Stimulated activated CD4-positive, alpha-beta T cell treated with anti-CD3 and anti-CD28 coated beads, Interleukin-1b, Interleukin-23, amount 100 ng/mL, for 4 hours (primary cell): ENCODE measurements at regions not wholly inside any gene's neighbourhood (a gene's known extent, or its start where the extent isn't known, plus 50 kb on each side); places are given as distances from the start of the nearest gene placed in this dataset.

Experiments
- DNase-seq, 2 donors: peaks; one replicate each; pipeline ENCODE4 v3.0.0-alpha.2; 2020; ENCODE audit warnings: low read depth in 2 of 2

DNA sequence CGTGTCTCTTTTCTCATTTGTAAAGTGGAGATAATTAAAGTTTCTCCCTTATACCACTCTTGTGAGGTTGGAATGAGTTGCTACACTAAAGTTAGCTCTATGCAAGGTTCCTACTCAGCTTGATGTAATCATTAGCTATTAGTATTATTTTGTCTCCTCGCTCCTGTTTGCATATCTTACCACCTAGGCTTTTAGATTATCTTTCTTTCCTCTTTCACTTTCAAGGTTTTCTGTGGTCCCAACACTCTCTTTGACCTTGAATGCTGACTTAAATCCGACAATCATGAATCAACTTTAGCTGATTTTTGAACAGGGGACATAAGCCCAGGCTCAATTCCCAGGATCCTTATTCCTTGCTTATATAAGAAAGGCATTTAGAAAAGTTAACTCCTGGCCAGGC lies 769.7 kb upstream of the GRM7 start:
- DNase-seq, result no peak

DNA sequence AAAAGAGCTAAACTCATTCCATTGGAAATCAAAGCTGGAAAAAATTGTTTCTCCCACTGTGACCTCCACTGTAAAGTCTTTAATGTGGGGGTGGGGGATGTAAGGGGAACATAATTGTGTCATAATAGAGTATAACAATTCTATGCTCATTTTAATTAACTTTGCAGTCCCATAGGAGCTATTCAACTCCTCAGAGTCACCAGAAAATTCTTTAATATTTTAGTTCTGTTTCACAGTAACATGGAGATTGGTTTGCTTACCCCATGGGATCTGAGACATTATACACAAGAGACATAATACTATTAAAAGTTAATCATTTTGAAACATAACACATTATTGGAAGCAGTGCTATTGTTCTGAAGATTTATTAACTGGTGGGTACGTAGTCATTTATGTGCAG lies 765.9 kb upstream of the GRM7 start:
- no peak for DNase-seq

DNA sequence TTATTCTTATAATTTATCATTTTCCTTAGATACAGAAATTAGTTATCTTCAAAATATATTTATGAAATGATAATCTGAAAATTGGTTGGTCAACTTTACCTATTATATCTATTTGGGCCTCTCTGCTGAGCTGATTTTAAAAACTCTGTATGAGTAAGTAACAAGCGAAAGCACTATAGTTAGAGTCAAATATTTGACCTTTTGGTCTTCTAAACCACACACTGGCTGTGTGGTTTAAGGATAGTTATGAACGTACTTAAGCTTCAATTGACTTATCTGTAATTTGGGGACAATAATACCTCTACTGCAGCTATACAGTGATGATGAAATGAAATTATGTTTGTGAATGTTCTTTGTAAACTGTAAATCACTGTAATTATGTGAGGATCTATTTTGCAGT lies 763.9 kb upstream of the GRM7 start:
- DNase-seq, result no peak

DNA sequence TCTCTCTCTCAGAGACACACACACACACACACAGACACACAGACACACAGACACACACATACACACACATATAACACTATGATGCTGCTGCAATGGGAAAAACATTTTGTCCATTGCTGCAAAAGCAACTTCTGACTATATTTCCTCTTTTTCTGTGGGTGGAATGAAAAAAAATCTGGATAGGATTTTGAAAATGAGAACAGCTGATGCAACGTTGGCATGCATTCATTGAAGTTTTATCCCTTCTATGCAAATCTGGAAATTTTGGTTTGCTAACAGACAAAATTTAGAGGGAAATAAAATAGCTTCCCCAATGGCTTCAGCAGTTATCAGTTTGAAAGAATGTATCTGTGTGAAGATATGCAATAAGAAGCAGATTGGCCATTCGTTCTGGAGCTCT lies 763.4 kb upstream of the GRM7 start:
- DNase-seq, result no peak

DNA sequence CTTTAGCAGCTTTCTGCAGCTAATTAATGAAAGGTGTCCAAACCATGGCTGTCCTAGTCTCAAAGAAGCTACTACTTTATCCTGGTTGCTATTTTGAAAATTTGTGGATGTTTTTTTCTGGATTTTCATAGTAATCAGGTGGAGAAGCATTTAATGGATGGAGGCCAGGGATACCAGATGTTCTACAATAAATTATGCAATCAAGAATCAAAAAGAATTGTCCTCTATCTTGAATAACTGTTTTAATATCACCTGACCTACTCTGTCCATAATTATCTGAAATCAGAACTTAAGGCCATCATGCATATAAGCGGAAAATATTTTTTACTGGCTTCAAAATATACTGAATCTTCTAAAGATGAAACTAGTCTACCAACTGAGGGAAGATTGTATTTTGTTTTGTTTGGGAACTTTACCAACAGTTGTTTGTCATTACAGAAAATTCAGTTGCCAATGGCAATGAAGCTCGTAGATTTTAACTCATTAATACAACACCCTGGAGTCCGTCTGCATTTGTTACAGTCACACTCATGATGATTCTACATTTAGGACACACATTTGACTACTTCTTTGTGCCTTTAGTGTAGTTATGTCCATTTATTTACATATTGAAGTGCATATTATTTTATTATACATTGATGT lies 762.3 kb upstream of the GRM7 start:
- DNase-seq, result no peak

DNA sequence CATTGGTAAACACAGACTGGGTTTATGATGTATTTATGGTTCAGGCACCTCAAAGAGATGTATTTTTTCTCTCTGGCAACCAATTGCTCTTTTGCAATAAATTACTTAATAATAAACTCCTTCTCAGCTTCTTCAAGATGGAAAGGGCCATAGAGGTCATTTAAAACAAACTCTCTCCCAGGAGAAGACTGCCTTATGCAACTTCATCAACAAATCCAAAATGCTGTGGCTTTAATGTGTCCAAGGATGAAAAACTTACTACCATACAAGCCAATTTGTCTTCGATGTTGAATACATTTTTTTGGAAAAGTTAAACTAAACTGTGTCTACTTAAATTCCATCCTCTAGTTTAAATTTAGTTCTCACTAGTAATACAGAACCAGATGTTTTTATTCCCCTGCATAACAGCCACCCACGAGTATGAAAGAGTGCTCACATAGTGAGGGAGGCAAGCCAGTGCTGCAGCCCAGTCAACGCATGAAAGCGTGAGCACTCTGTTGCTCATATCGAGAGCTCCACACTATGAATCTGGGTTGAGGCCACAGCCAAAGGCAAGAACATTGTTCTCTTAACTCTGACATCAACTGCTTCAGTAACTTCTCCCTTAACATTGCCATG lies 761.3 kb upstream of the GRM7 start:
- no peak for DNase-seq

DNA sequence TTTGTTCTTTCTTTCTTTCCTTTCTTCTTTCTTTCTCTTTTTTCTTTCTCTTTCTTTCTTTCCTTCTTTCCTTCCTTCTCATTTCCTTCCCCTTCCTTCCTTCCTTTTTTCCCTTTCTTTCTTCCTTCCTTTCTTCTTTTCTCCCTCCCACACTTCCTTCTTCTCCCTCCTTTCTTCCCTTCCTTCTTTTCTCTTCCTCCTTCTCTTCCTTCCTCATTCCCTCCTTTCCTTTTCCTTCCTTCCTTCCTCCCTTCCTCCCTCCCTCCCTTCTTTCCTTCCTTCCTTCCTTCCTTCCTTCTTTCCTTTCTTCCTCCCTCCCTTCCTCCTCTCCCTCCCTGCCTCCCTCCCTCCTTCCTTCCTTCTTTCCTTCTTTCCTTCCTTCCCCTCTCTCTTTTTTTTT lies 755.7 kb upstream of the GRM7 start:
- DNase-seq, result no peak

DNA sequence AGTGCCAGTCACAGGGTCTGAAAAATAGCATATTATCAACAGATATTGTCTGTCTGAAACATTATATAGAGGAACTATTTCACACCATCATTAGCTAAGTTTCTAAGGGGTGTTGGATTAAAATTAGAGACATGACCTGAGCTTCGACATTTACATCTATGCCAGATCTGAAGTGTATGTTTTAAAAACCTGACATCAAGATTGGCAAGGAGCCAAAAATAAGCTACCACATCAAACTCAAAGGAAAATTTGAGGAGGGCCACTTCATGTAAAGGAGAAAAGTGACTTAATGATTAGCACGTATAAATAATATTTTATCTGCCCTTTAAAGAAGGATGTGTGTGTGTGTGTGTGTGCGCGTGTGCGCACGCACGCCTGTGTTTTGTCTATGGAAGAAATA lies 752.0 kb upstream of the GRM7 start:
- DNase-seq, result no peak

DNA sequence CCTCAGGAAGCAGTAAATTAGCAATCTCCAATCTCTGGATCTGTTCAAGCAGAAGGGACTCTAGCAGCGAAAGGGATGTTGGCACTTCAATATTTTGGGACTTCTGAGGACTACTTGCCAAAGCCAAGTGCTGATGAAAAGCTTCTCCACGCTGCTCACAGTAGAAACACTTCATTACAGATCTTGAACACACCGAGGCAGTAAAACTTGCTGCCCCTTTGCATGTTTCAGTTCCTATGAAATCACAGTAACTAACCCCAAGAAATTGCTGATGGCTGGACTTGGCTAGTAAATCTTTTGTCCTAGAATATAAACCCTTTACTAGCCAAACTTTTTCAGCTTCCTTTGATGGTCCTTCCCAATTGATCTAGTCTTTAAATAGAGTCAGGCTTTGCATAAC lies 750.5 kb upstream of the GRM7 start:
- no peak for DNase-seq

DNA sequence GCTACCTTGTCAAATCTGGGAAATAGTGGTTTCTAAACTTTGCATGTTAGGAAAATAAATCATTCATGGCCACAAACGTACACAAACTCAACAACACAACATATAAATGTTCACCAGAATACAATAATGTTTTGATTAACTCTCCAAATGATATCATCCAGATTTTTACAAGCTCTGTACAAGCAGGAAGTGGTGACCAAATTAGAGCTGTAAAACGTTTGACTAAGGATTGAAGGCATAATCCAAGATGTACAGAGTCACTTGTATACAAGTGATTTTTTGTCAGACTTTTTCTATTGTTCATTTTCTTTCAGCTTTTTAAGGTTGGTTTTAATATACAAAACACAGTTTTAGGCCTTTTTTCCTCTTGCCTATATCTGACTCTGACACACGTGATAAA lies 748.4 kb upstream of the GRM7 start:
- no peak for DNase-seq

DNA sequence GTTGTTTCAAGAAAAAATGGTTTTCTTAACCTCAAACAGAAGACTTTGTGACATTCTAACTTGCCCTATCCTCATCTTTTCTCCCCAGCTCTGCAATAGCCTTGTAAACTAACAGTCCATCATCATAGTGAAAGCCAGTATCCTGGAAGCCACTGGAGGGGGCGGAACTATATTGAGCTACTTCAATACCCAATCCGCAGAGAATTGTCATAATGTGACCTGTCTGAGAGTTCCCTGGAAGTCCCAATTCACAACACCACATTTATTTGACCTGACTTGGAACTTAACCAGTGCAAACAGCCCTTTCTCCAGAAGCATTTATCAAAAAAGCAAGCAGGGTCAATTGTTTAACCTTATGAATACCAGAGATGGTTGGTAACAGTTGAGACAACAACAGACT lies 747.6 kb upstream of the GRM7 start:
- DNase-seq, result no peak

DNA sequence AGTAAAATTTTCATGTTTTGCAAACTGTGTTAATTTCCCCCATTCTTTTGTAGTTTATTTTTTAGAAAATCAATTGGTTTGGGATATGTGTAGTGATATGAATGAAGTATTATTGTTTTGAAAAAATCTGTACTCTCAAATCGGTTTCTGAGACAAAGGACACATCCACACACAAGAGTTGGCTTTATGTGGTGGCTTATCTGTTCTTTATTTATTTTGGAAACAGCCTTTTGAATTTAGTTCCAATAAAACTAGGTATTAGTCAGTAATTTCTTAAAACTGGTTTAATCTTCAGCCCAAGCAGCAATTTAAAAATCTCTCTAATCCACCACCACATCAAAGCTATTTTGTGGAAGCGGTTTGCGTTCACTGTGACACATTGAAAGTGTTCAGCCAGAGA lies 741.5 kb upstream of the GRM7 start:
- DNase-seq, result no peak

DNA sequence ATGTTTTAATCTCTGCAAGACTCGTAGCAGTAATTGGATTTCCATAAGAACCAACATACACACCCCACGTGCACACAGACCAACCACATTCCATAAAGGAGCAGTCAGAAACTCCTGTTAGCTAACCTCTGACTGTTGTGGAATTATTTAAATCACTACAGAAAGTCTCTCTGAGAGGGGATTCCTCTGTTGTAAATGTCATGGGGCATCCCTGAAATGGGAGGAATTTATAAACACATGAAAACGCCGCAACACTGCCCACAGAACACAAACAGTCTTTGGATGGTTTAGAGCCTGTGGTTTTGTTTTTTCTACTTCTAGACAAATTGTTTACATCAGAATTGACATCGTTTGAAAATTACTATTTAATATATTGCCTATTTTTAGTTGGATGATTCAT lies 740.1 kb upstream of the GRM7 start:
- no peak for DNase-seq

DNA sequence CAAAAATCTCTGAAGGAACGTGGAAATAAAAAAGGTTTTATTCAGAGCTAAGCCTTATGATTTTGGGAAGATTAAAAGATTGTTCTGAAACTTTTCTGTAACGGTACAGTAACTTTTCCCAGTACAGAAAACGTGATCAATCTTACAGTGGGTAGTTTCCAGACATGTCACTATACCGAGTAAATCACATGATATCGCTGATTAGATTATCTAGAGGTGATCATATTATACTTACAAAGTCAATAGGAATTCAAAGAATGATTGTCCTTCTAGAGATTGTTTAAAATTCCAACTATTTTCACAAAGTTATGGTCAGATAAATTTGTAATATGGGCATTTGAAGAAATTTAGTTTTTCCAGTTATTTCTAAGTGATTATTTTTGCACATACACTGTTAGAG lies 736.0 kb upstream of the GRM7 start:
- no peak for DNase-seq

DNA sequence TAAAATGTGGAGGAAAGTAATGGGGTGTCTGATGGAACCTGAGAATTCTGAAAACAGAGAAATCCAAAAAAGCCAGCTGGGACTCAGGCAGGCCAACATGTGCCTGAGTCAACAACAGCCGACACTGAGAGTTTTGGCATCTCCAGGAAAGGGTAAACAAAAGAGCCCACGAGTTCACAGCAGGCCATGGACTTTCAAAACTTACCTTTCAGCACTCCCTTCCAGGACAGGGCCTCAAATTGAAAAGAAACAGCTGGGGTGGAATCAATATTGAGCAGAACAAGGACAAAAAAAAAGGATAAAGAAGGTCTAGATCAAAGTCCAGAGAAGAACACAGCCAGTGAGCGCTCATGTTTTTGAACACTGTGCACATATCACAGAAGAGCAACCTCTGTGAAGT lies 735.4 kb upstream of the GRM7 start:
- DNase-seq, result no peak

DNA sequence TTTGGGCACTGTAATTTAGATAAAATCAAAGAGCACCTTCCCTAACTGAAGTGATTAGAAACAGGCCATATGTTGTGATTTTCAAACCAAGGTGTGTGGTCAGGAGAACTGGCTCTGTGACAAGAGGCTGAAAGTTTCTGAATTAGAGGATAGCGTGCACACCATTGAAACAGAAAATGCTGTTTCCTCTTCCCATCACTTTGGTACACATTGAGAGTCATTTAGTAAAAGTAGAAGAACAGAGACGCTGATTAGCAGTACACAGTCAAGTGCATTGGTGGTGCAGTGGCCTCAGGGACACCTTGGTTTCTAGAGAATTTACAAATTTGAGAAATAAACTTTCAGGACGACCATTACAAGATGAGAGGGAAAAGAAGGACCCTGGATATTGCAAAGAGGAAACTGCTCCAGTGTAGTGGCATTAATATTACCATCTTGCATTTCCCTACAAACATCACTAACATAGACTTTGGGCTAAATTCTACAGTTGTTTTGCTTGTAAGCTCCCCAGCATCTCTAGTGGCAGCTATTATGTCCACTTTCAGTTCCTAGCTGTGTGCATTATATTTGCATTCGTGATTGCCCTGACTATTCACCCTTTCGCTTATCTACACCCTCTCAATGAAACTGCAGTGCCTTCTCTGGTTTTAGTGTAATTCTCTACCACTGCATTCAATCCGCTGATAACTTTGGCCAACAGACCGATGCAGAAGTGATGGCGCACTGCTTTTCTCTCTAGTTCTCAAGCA lies 728.1 kb upstream of the GRM7 start:
- DNase-seq, result no peak

DNA sequence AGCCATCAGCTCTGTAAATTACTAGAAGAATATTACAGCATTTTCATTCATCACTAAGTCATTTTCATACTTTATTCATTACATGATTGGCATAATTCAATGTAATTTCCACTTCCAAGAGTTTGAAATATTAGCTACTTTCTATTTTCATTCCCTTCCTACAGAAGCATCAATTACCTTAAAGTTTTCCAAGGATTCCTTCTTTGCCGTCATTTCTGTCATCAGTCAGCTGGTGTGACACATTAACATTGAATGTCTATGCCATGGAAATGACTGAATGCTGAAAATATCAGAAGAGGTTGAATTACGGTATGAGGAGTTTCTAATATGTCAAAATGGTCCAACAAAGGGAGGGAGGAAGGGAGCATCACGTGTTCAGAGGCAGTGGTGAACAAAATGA lies 718.2 kb upstream of the GRM7 start:
- DNase-seq, result no peak

DNA sequence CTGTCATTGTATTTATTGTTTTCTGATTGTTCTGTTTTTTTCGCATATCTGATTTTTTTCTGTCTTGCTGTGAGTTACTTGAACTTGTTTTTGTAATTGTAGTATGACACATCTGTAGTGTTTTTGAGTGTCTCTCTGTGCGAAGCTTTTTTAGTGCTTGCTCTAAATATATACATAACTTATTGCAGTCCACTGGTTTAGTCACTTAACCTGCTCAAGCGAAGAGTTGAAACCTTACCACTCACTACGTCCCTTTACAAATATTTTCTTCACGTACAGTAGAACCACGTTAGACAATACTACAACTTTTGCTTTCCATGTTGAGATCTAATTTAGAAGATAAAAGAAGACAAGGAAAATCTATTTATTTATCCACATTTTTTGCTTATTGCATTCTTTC lies 713.0 kb upstream of the GRM7 start:
- no peak for DNase-seq

DNA sequence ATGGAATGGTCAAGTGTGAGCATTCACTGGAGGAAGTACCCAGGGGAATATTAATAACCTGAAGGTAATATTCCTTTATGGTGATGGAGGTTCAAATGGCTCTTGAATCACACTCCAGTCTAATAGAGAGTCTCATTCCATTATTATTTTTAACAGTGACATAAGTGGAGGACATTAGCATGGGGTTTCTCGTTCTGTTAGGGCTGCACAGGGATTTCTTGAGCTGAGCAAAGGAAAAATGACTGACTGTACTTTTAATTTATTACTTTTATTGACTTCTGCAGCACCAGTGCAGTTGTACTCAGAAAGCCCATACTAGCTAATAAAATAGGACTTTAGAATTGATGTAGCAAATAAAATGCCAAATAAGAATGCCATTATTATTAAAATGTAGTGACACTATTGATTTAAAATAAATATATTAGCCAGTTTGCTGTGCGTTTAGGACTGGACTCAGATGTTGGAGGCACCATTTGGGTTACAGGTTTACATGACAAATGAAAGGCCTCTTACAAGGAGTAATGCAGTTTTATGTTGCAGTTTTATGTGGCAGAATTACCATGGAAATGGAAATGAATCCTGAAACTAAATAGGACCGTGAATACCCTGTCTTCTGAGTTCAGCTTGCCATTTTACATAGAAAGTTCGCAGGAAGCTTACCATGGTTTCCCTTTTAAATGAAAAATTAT lies 705.1 kb upstream of the GRM7 start:
- DNase-seq, result no peak

DNA sequence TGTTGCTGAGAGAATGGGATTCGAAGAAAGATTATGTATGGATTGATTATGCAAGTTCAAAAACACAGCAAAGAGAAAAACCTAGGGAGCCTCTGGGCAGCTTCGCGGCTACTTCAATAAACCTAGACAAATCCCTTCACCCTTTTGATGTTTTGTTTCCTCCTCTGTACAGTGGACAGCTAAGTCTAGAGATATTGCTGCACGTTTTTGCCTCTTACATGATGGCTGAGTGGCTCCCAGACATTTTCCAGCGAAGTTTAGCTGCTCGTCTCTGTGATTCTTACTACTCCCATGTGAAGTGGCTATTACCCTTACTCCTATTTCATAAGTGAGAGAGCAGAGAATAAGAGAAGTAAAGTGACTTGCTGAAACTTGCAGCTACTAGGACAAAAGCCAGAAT lies 695.0 kb upstream of the GRM7 start:
- DNase-seq, result no peak

DNA sequence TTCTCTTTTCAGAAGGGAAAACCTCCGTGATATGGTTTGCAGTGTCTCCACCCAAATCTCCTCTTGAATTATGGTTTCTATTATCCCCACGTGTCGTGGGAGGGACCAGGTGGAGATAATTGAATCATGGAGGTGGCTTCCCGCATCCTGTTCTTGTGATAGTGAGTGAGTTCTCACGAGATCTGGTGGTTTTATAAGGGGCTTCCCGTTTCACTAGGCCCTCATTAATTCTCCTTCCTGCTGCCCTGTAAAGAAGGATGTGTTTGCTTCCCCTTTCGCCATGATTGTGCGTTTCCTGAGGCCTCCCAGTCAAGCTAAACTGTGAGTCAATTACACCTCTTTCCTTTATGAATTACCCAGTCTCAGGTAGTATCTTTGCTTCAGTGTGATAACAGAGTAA lies 692.7 kb upstream of the GRM7 start:
- DNase-seq, result no peak

DNA sequence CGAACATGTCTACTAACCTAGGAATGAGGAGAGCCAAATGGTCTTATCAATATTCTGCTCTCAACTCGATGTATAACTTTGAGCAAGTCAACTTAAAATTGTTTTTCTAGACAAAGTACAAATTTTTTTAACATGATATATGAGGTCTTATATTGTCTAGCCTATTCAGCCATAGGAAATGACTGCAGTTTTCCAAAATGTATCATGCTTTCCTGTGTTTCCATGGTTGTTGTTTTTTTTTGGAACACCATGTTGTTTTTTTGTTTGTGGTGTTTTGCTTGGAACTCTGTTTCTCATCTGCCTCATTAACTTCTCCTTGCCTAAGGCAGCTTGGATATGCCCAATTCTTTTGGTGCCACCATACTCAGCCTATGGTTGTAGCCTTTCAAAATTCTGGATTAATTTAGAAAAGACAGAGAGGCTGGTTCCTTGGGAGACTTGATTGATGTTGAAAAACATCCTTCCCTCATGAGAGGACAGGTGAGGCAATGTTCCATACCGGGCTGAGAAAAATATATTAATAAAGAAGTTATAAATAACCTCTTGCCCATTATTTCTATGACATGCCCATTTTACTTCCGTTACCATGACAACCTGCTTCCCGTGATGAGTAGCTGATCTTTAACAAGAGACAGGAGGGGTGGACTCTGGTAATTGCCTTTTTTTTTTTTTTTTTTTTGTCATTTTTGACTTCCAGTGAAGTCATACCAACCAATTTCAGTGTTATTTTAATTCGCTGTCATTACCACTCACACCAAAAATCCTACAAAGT lies 687.9 kb upstream of the GRM7 start:
- no peak for DNase-seq
